Suprapubic skin (tissue), 4 donors: ENCODE measurements at regions not wholly inside any gene's neighbourhood (a gene's known extent, or its start where the extent isn't known, plus 50 kb on each side); places are given as distances from the start of the nearest gene placed in this dataset.

Experiments used
- POLR2A ChIP-seq, 2 donors: fragments of 450-650 bp; IDR thresholded peaks; one replicate each; pipeline ENCODE4 v1.6.1; 2017; ENCODE audit warnings: antibody characterized with exemption in 2 of 2, mild to moderate bottlenecking in 2 of 2, moderate library complexity in 2 of 2
- POLR2AphosphoS5 ChIP-seq, 3 donors: sonication (generic); formaldehyde crosslinking; IDR thresholded peaks; one replicate each; pipeline ENCODE4 v1.6.1; 2017; ENCODE audit warnings: antibody characterized with exemption in 3 of 3
- TF ChIP-seq, protein P1 (sequence below), 2 donors: fragments of 200-600 bp in 1 of 2; fragments of 450-650 bp in 1 of 2; sonication (generic) in 1 of 2; IDR thresholded peaks; one replicate each; pipeline ENCODE4 v1.5.1; 2016 to 2019; ENCODE audit warnings: antibody characterized with exemption in 2 of 2, mild to moderate bottlenecking in 1 of 2, moderate library complexity in 1 of 2

DNA sequence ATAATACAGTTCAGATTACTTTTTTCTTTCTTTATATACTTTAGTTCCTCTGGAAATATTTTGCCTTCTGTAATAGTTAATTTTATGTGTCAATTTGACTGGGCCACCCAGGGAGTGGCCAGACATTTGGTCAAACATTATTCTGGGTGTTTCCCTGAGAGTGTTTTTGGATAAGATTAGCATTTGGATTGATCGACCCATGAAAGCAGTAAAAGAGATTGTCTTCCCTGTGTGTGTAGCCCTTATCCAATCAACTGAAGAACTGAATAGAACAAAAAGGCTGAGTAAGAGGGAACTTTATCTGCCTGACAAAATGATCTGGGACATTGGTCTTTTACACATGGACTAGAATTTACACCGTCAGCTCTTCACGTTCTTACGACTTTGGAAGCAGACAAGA lies 1190.1 kb upstream of the FAM98A start:
- no peak for TF ChIP-seq POLR2AphosphoS5 (IDR thresholded peaks at IDR 0.05)
- TF ChIP-seq, protein P1, sequence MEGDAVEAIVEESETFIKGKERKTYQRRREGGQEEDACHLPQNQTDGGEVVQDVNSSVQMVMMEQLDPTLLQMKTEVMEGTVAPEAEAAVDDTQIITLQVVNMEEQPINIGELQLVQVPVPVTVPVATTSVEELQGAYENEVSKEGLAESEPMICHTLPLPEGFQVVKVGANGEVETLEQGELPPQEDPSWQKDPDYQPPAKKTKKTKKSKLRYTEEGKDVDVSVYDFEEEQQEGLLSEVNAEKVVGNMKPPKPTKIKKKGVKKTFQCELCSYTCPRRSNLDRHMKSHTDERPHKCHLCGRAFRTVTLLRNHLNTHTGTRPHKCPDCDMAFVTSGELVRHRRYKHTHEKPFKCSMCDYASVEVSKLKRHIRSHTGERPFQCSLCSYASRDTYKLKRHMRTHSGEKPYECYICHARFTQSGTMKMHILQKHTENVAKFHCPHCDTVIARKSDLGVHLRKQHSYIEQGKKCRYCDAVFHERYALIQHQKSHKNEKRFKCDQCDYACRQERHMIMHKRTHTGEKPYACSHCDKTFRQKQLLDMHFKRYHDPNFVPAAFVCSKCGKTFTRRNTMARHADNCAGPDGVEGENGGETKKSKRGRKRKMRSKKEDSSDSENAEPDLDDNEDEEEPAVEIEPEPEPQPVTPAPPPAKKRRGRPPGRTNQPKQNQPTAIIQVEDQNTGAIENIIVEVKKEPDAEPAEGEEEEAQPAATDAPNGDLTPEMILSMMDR (IDR thresholded peaks at IDR 0.05), result no peak
- no peak for TF ChIP-seq POLR2A (IDR thresholded peaks at IDR 0.05)
